Uterus (tissue), 2 donors: ENCODE measurements at regions not wholly inside any gene's neighbourhood (a gene's known extent, or its start where the extent isn't known, plus 50 kb on each side); places are given as distances from the start of the nearest gene placed in this dataset.

Experiments used
- CTCF ChIP-seq, 4 experiments: fragments of 200-600 bp in 2 of 4; fragments of 450-650 bp in 2 of 4; sonication (generic) in 2 of 4; IDR thresholded peaks; one replicate each; pipeline ENCODE4 v1.5.1; 2016 to 2019; ENCODE audit warnings: antibody characterized with exemption in 4 of 4, mild to moderate bottlenecking in 2 of 4, moderate library complexity in 1 of 4
- POLR2A ChIP-seq, 2 donors: fragments of 450-650 bp; IDR thresholded peaks; one replicate each; pipeline ENCODE4 v1.6.1; 2016; ENCODE audit warnings: antibody characterized with exemption in 2 of 2, mild to moderate bottlenecking in 1 of 2, moderate library complexity in 1 of 2

- TF ChIP-seq POLR2A (IDR thresholded peaks at IDR 0.05) = no peak
- no peak for TF ChIP-seq CTCF (IDR thresholded peaks at IDR 0.05)
These were observed 200.5 kb upstream of the MCHR2 start for GRCh38 chr6:100194535-100194934.
